SU-DHL-6 (cell line): ENCODE measurements at regions not wholly inside any gene's neighbourhood (a gene's known extent, or its start where the extent isn't known, plus 50 kb on each side); places are given as distances from the start of the nearest gene placed in this dataset.

Experiments used
- H2AFZ ChIP-seq: fragments of 200-600 bp; sonication (generic); 2 replicates; pipeline ENCODE4 v1.6.1; 2014; ENCODE audit warnings: low read depth, mild to moderate bottlenecking, moderate library complexity, mixed read lengths, antibody characterized with exemption, low read length; ENCODE audit not compliant: severe bottlenecking
- H3F3A ChIP-seq: fragments of 200-600 bp; shearing (Covaris generic); 2 replicates; pipeline ENCODE4 v1.6.0; 2016; ENCODE audit warnings: antibody characterized with exemption, mild to moderate bottlenecking; ENCODE audit not compliant: insufficient read depth
- H3K27ac ChIP-seq: fragments of 200-600 bp; sonication (generic); 2 replicates; pipeline ENCODE4 v1.5.1; 2016; ENCODE audit warnings: low read depth, mild to moderate bottlenecking, low read length, moderate library complexity, mixed read lengths
- H3K27me3 ChIP-seq: fragments of 200-600 bp; sonication (generic), shearing (Covaris generic); 2 replicates; pipeline ENCODE4 v1.6.0; 2014; ENCODE audit warnings: mild to moderate bottlenecking, low read length
- H3K36me3 ChIP-seq: fragments of 200-600 bp; sonication (generic); 2 replicates; pipeline ENCODE4 v1.6.1; 2014; ENCODE audit warnings: mild to moderate bottlenecking, low read length, mixed read lengths
- H3K4me2 ChIP-seq: fragments of 300-600, 200-600 bp; shearing (Covaris generic), sonication (generic); 2 replicates; pipeline ENCODE4 v1.6.0; 2014; ENCODE audit warnings: low read length, low read depth, mild to moderate bottlenecking; ENCODE audit not compliant: poor library complexity, severe bottlenecking
- H3K4me3 ChIP-seq: fragments of 200-600 bp; sonication (generic); 2 replicates; pipeline ENCODE4 v1.5.1; 2014; ENCODE audit warnings: antibody characterized with exemption, low read length, mild to moderate bottlenecking, mixed read lengths; ENCODE audit not compliant: insufficient read depth, poor library complexity, severe bottlenecking
- H3K79me2 ChIP-seq: fragments of 200-600 bp; sonication (generic); 2 replicates; pipeline ENCODE4 v1.6.1; 2014; ENCODE audit warnings: mild to moderate bottlenecking, low read length, moderate library complexity; ENCODE audit not compliant: insufficient read depth
- H3K9ac ChIP-seq: fragments of 200-600 bp; sonication (generic); 2 replicates; pipeline ENCODE4 v1.7.0; 2014; ENCODE audit warnings: mild to moderate bottlenecking, low read length
- H3K9me2 ChIP-seq: fragments of 200-600 bp; sonication (generic); replicated peaks from 2 replicates; pipeline ENCODE4 v1.6.1; 2014; ENCODE audit warnings: low read length; ENCODE audit not compliant: insufficient read depth
- H3K9me3 ChIP-seq: fragments of 200-600 bp; sonication (generic); 2 replicates; pipeline ENCODE4 v1.6.1; 2014; ENCODE audit warnings: low read length, mixed read lengths; ENCODE audit not compliant: insufficient read depth
- H4K20me1 ChIP-seq: fragments of 200-600 bp; sonication (generic); 2 replicates; pipeline ENCODE4 v1.6.1; 2014; ENCODE audit warnings: low read depth, mild to moderate bottlenecking, antibody characterized with exemption, low read length, moderate library complexity, mixed read lengths
- CTCF ChIP-seq: fragments of 200-600 bp; sonication (generic); IDR thresholded peaks from one replicate; pipeline ENCODE4 v1.5.1; 2017; ENCODE audit warnings: antibody characterized with exemption, mild to moderate bottlenecking, low read length, moderate library complexity; ENCODE audit not compliant: insufficient read depth, poor library complexity, severe bottlenecking
- EZH2phosphoT487 ChIP-seq: fragments of 200-600 bp; sonication (generic), shearing (Covaris generic); conservative IDR thresholded peaks from 2 replicates; pipeline ENCODE4 v1.6.1; 2018; ENCODE audit warnings: mild to moderate bottlenecking, antibody characterized with exemption, low read length, moderate library complexity, mixed read lengths

- H3K36me3 ChIP-seq = no peaks in the 10 kb centered on the region
- no peak overlapping the region for H3K9ac ChIP-seq
Measured at GRCh38 chr3:189449084-189449483, 182.1 kb upstream of the TP63 start.

GRCh38 chr3:189455009-189455408, 176.2 kb upstream of the TP63 start:
- no peaks in the 10 kb centered on the region for H3K36me3 ChIP-seq
- TF ChIP-seq EZH2phosphoT487 (no peak), CTCF (no peak)
- H3K27me3 ChIP-seq = no peaks in the 10 kb centered on the region

More at GRCh38 chr3:189449084-189449483, 182.1 kb upstream of the TP63 start:
- H2AFZ ChIP-seq = no peak overlapping the region
- no peaks in the 10 kb centered on the region for H3K9me2 ChIP-seq
- H3F3A ChIP-seq = no peaks in the 10 kb centered on the region
- H3K27me3 ChIP-seq = no peaks in the 10 kb centered on the region
- H3K27ac ChIP-seq = no peak overlapping the region
- no peaks in the 10 kb centered on the region for H3K9me3 ChIP-seq
- H4K20me1 ChIP-seq = no peaks in the 10 kb centered on the region
- no peak overlapping the region for H3K4me2 ChIP-seq
- H3K4me3 ChIP-seq = no peak overlapping the region
- TF ChIP-seq CTCF (no peak), EZH2phosphoT487 (no peak)
- no peaks in the 10 kb centered on the region for H3K79me2 ChIP-seq

GRCh38 chr3:189455641-189456417, 175.4 kb upstream of the TP63 start:
- TF ChIP-seq EZH2phosphoT487 (no peak), CTCF (no peak)

More at GRCh38 chr3:189455009-189455408, 176.2 kb upstream of the TP63 start:
- Histone ChIP-seq H3K4me2 (no peak overlapping the region), H3F3A (no peaks in the 10 kb centered on the region), H3K9me2 (no peaks in the 10 kb centered on the region), H4K20me1 (no peaks in the 10 kb centered on the region), H3K27ac (no peak overlapping the region), H3K9ac (no peak overlapping the region), H3K4me3 (no peak overlapping the region), H2AFZ (no peak overlapping the region), H3K79me2 (no peaks in the 10 kb centered on the region), H3K9me3 (no peaks in the 10 kb centered on the region)

More at GRCh38 chr3:189455641-189456417, 175.4 kb upstream of the TP63 start:
- H3K36me3 ChIP-seq = no peaks in the 10 kb centered on the region
- no peak overlapping the region for H3K9ac ChIP-seq
- H3K79me2 ChIP-seq = no peaks in the 10 kb centered on the region
- H4K20me1 ChIP-seq = no peaks in the 10 kb centered on the region
- H3K9me2 ChIP-seq = no peaks in the 10 kb centered on the region
- H3K4me3 ChIP-seq = no peak overlapping the region
- no peaks in the 10 kb centered on the region for H3K9me3 ChIP-seq
- H3K27ac ChIP-seq = no peak overlapping the region
- no peak overlapping the region for H2AFZ ChIP-seq
- H3F3A ChIP-seq = no peaks in the 10 kb centered on the region
- H3K4me2 ChIP-seq = no peak overlapping the region
- no peaks in the 10 kb centered on the region for H3K27me3 ChIP-seq
